ENCODE measurements at regions not wholly inside any gene's neighbourhood (a gene's known extent, or its start where the extent isn't known, plus 50 kb on each side); places are given as distances from the start of the nearest gene placed in this dataset.

GRCh38 chr18:64699081-64699480 lies 550.2 kb upstream of the LINC00305 start:
- no peak overlapping the region for H3K9ac ChIP-seq (ENCODE audit: low read depth, low read length, poor library complexity)
- H3K14ac ChIP-seq (ENCODE audit: low read length): no peak overlapping the region
- H3K79me1 ChIP-seq (ENCODE audit: low read depth, low read length): no peaks in the 10 kb centered on the region
- H3K27me3 ChIP-seq (ENCODE audit: control insufficient read depth in 3 of 3, insufficient read depth in 3 of 3, low read depth in 1 of 3, low read length in 3 of 3): no peaks in the 10 kb centered on the region
- DNase-seq (ENCODE audit: low spot score): no peak
- H4K8ac ChIP-seq (ENCODE audit: low read depth, low read length): no peak overlapping the region
- no peak overlapping the region for H3K4me2 ChIP-seq (ENCODE audit: insufficient read depth, low read length, poor library complexity, severe bottlenecking)
- H3K23ac ChIP-seq (ENCODE audit: low read depth, low read length, poor library complexity): no peak overlapping the region
- no peaks in the 10 kb centered on the region for H3K4me1 ChIP-seq (ENCODE audit: control insufficient read depth in 2 of 2, insufficient read depth in 1 of 2, low read depth in 1 of 2, low read length in 2 of 2)
- no peak overlapping the region for H2AFZ ChIP-seq (ENCODE audit: low read length)
- no peak overlapping the region for H4K91ac ChIP-seq (ENCODE audit: low read depth, low read length, poor library complexity)
- H3K18ac ChIP-seq (ENCODE audit: low read length): no peak overlapping the region
- no CpG with 5 or more reads among the region's 2 CpGs for WGBS, 2 donors (ENCODE audit: extremely low coverage in 2 of 2, insufficient read length in 2 of 2, insufficient replicate concordance in 1 of 2)
- no peak overlapping the region for H2BK12ac ChIP-seq (ENCODE audit: low read length)
- H3K4me3 ChIP-seq (ENCODE audit: low read length in 2 of 2): no peak overlapping the region
- H2BK15ac ChIP-seq (ENCODE audit: low read length): no peak overlapping the region
- no peak overlapping the region for H3K27ac ChIP-seq (replicated peaks; ENCODE audit: low read length)
- no peaks in the 10 kb centered on the region for H3K36me3 ChIP-seq (replicated peaks in 1 of 2; ENCODE audit: control insufficient read depth in 2 of 2, insufficient read depth in 2 of 2, low read length in 2 of 2)
- H3K9me3 ChIP-seq (replicated peaks in 1 of 2; ENCODE audit: control insufficient read depth in 2 of 2, insufficient read depth in 1 of 2, low read depth in 1 of 2, low read length in 2 of 2): no peaks in the 10 kb centered on the region
- H2BK5ac ChIP-seq (ENCODE audit: low read length): no peak overlapping the region
- H3K4ac ChIP-seq (ENCODE audit: low read length): no peak overlapping the region
- H2AK5ac ChIP-seq (ENCODE audit: low read depth, low read length): no peak overlapping the region
- no peak overlapping the region for H2BK120ac ChIP-seq (ENCODE audit: low read depth, low read length)

- Histone ChIP-seq H3K27me3 (ENCODE audit: control insufficient read depth in 3 of 3, insufficient read depth in 3 of 3, low read depth in 1 of 3, low read length in 3 of 3) (no peaks in the 10 kb centered on the region), H4K91ac (ENCODE audit: low read depth, low read length, poor library complexity) (no peak overlapping the region), H3K23ac (ENCODE audit: low read depth, low read length, poor library complexity) (no peak overlapping the region), H3K18ac (ENCODE audit: low read length) (no peak overlapping the region), H2BK120ac (ENCODE audit: low read depth, low read length) (no peak overlapping the region), H2AFZ (ENCODE audit: low read length) (no peak overlapping the region), H3K9me3 (replicated peaks in 1 of 2; ENCODE audit: control insufficient read depth in 2 of 2, insufficient read depth in 1 of 2, low read depth in 1 of 2, low read length in 2 of 2) (no peaks in the 10 kb centered on the region), H2BK5ac (ENCODE audit: low read length) (no peak overlapping the region), H3K14ac (ENCODE audit: low read length) (no peak overlapping the region), H2BK15ac (ENCODE audit: low read length) (no peak overlapping the region), H3K4me1 (ENCODE audit: control insufficient read depth in 2 of 2, insufficient read depth in 1 of 2, low read depth in 1 of 2, low read length in 2 of 2) (no peaks in the 10 kb centered on the region), H3K79me1 (ENCODE audit: low read depth, low read length) (no peaks in the 10 kb centered on the region), H4K8ac (ENCODE audit: low read depth, low read length) (no peak overlapping the region), H3K36me3 (replicated peaks in 1 of 2; ENCODE audit: control insufficient read depth in 2 of 2, insufficient read depth in 2 of 2, low read length in 2 of 2) (no peaks in the 10 kb centered on the region), H2BK12ac (ENCODE audit: low read length) (no peak overlapping the region), H3K27ac (replicated peaks; ENCODE audit: low read length) (no peak overlapping the region), H3K9ac (ENCODE audit: low read depth, low read length, poor library complexity) (no peak overlapping the region), H3K4me3 (ENCODE audit: low read length in 2 of 2) (no peak overlapping the region), H3K4me2 (ENCODE audit: insufficient read depth, low read length, poor library complexity, severe bottlenecking) (no peak overlapping the region), H2AK5ac (ENCODE audit: low read depth, low read length) (no peak overlapping the region), H3K4ac (ENCODE audit: low read length) (no peak overlapping the region)
- no CpG with 5 or more reads among the region's 9 CpGs for WGBS, 2 donors (ENCODE audit: extremely low coverage in 2 of 2, insufficient read length in 2 of 2, insufficient replicate concordance in 1 of 2)
- no peak for DNase-seq (ENCODE audit: low spot score)
These were observed 547.1 kb upstream of the LINC00305 start for GRCh38 chr18:64695851-64696553.

- Histone ChIP-seq H3K79me1 (ENCODE audit: low read depth, low read length) (no peaks in the 10 kb centered on the region), H3K23ac (ENCODE audit: low read depth, low read length, poor library complexity) (no peak overlapping the region), H3K36me3 (replicated peaks in 1 of 2; ENCODE audit: control insufficient read depth in 2 of 2, insufficient read depth in 2 of 2, low read length in 2 of 2) (no peaks in the 10 kb centered on the region), H3K9ac (ENCODE audit: low read depth, low read length, poor library complexity) (no peak overlapping the region), H3K27me3 (ENCODE audit: control insufficient read depth in 3 of 3, insufficient read depth in 3 of 3, low read depth in 1 of 3, low read length in 3 of 3) (no peaks in the 10 kb centered on the region), H2BK15ac (ENCODE audit: low read length) (no peak overlapping the region), H3K9me3 (replicated peaks in 1 of 2; ENCODE audit: control insufficient read depth in 2 of 2, insufficient read depth in 1 of 2, low read depth in 1 of 2, low read length in 2 of 2) (no peaks in the 10 kb centered on the region), H2BK120ac (ENCODE audit: low read depth, low read length) (no peak overlapping the region), H3K4me2 (ENCODE audit: insufficient read depth, low read length, poor library complexity, severe bottlenecking) (no peak overlapping the region), H3K14ac (ENCODE audit: low read length) (no peak overlapping the region), H3K4me3 (ENCODE audit: low read length in 2 of 2) (no peak overlapping the region), H2BK5ac (ENCODE audit: low read length) (no peak overlapping the region), H2BK12ac (ENCODE audit: low read length) (no peak overlapping the region), H4K91ac (ENCODE audit: low read depth, low read length, poor library complexity) (no peak overlapping the region), H3K27ac (replicated peaks; ENCODE audit: low read length) (no peak overlapping the region), H2AFZ (ENCODE audit: low read length) (no peak overlapping the region), H3K4ac (ENCODE audit: low read length) (no peak overlapping the region), H4K8ac (ENCODE audit: low read depth, low read length) (no peak overlapping the region), H2AK5ac (ENCODE audit: low read depth, low read length) (no peak overlapping the region), H3K4me1 (ENCODE audit: control insufficient read depth in 2 of 2, insufficient read depth in 1 of 2, low read depth in 1 of 2, low read length in 2 of 2) (no peaks in the 10 kb centered on the region), H3K18ac (ENCODE audit: low read length) (no peak overlapping the region)
- WGBS, 2 donors (ENCODE audit: extremely low coverage in 2 of 2, insufficient read length in 2 of 2, insufficient replicate concordance in 1 of 2): no CpG with 5 or more reads among the region's 4 CpGs
- no peak for DNase-seq (ENCODE audit: low spot score)
These were observed 544.9 kb upstream of the LINC00305 start for GRCh38 chr18:64693766-64694165.

- Histone ChIP-seq H3K36me3 (replicated peaks in 1 of 2; ENCODE audit: control insufficient read depth in 2 of 2, insufficient read depth in 2 of 2, low read length in 2 of 2) (no peaks in the 10 kb centered on the region), H2BK15ac (ENCODE audit: low read length) (no peak overlapping the region), H3K14ac (ENCODE audit: low read length) (no peak overlapping the region), H4K8ac (ENCODE audit: low read depth, low read length) (no peak overlapping the region), H3K18ac (ENCODE audit: low read length) (no peak overlapping the region), H2BK12ac (ENCODE audit: low read length) (no peak overlapping the region), H3K4me2 (ENCODE audit: insufficient read depth, low read length, poor library complexity, severe bottlenecking) (no peak overlapping the region), H3K4me1 (ENCODE audit: control insufficient read depth in 2 of 2, insufficient read depth in 1 of 2, low read depth in 1 of 2, low read length in 2 of 2) (no peaks in the 10 kb centered on the region), H3K4me3 (ENCODE audit: low read length in 2 of 2) (no peak overlapping the region), H3K27ac (replicated peaks; ENCODE audit: low read length) (no peak overlapping the region), H2BK120ac (ENCODE audit: low read depth, low read length) (no peak overlapping the region), H3K79me1 (ENCODE audit: low read depth, low read length) (no peaks in the 10 kb centered on the region), H3K9ac (ENCODE audit: low read depth, low read length, poor library complexity) (no peak overlapping the region), H2AK5ac (ENCODE audit: low read depth, low read length) (no peak overlapping the region), H3K9me3 (replicated peaks in 1 of 2; ENCODE audit: control insufficient read depth in 2 of 2, insufficient read depth in 1 of 2, low read depth in 1 of 2, low read length in 2 of 2) (no peaks in the 10 kb centered on the region), H2BK5ac (ENCODE audit: low read length) (no peak overlapping the region), H2AFZ (ENCODE audit: low read length) (no peak overlapping the region), H3K23ac (ENCODE audit: low read depth, low read length, poor library complexity) (no peak overlapping the region), H3K27me3 (ENCODE audit: control insufficient read depth in 3 of 3, insufficient read depth in 3 of 3, low read depth in 1 of 3, low read length in 3 of 3) (no peaks in the 10 kb centered on the region), H3K4ac (ENCODE audit: low read length) (no peak overlapping the region), H4K91ac (ENCODE audit: low read depth, low read length, poor library complexity) (no peak overlapping the region)
- no peak for DNase-seq (ENCODE audit: low spot score)
- no CpG with 5 or more reads among the region's 2 CpGs for WGBS, 2 donors (ENCODE audit: extremely low coverage in 2 of 2, insufficient read length in 2 of 2, insufficient replicate concordance in 1 of 2)
These were observed 543.9 kb upstream of the LINC00305 start for GRCh38 chr18:64692826-64693225.
